ENCODE measurements at regions not wholly inside any gene's neighbourhood (a gene's known extent, or its start where the extent isn't known, plus 50 kb on each side); places are given as distances from the start of the nearest gene placed in this dataset.

- no peaks in the 10 kb centered on the region for H3K9me3 ChIP-seq (ENCODE audit: control insufficient read depth, insufficient read depth, low read depth, low read length)
- peaks cover 24% of the 10 kb centered on the region for H3K4me1 ChIP-seq (ENCODE audit: control insufficient read depth, insufficient read depth, low read length)
- H3K4me3 ChIP-seq (ENCODE audit: low read depth, low read length): no peak overlapping the region
- H3K36me3 ChIP-seq (ENCODE audit: control insufficient read depth, insufficient read depth, low read length): no peaks in the 10 kb centered on the region
- no peaks in the 10 kb centered on the region for H3K27me3 ChIP-seq (ENCODE audit: control insufficient read depth, insufficient read depth, low read length)
- H3K27ac ChIP-seq (ENCODE audit: low read depth, low read length): no peak overlapping the region
- no peak overlapping the region for H3K9ac ChIP-seq (ENCODE audit: low read length)
Observed at GRCh38 chr2:12318427-12319057, 398.2 kb upstream of the TRIB2 start.

- no peaks in the 10 kb centered on the region for H3K27me3 ChIP-seq (ENCODE audit: control insufficient read depth, insufficient read depth, low read length)
- no peak overlapping the region for H3K9ac ChIP-seq (ENCODE audit: low read length)
- H3K9me3 ChIP-seq (ENCODE audit: control insufficient read depth, insufficient read depth, low read depth, low read length): no peaks in the 10 kb centered on the region
- no peak overlapping the region for H3K27ac ChIP-seq (ENCODE audit: low read depth, low read length)
- no peak overlapping the region for H3K4me3 ChIP-seq (ENCODE audit: low read depth, low read length)
- H3K36me3 ChIP-seq (ENCODE audit: control insufficient read depth, insufficient read depth, low read length): no peaks in the 10 kb centered on the region
- H3K4me1 ChIP-seq (ENCODE audit: control insufficient read depth, insufficient read depth, low read length): peaks cover 11% of the 10 kb centered on the region
Observed at GRCh38 chr2:12320027-12320734, 396.6 kb upstream of the TRIB2 start.

- Histone ChIP-seq H3K4me1 (ENCODE audit: control insufficient read depth, insufficient read depth, low read length) (peaks cover 11% of the 10 kb centered on the region), H3K4me3 (ENCODE audit: low read depth, low read length) (no peak overlapping the region), H3K27me3 (ENCODE audit: control insufficient read depth, insufficient read depth, low read length) (no peaks in the 10 kb centered on the region), H3K36me3 (ENCODE audit: control insufficient read depth, insufficient read depth, low read length) (no peaks in the 10 kb centered on the region), H3K27ac (ENCODE audit: low read depth, low read length) (no peak overlapping the region), H3K9me3 (ENCODE audit: control insufficient read depth, insufficient read depth, low read depth, low read length) (no peaks in the 10 kb centered on the region), H3K9ac (ENCODE audit: low read length) (no peak overlapping the region)
Observed at GRCh38 chr2:12320991-12321641, 395.6 kb upstream of the TRIB2 start.

- Histone ChIP-seq H3K36me3 (ENCODE audit: control insufficient read depth, insufficient read depth, low read length) (no peaks in the 10 kb centered on the region), H3K27me3 (ENCODE audit: control insufficient read depth, insufficient read depth, low read length) (no peaks in the 10 kb centered on the region), H3K9ac (ENCODE audit: low read length) (no peak overlapping the region), H3K9me3 (ENCODE audit: control insufficient read depth, insufficient read depth, low read depth, low read length) (no peaks in the 10 kb centered on the region), H3K4me3 (ENCODE audit: low read depth, low read length) (no peak overlapping the region), H3K4me1 (ENCODE audit: control insufficient read depth, insufficient read depth, low read length) (peaks cover 11% of the 10 kb centered on the region), H3K27ac (ENCODE audit: low read depth, low read length) (no peak overlapping the region)
Observed at GRCh38 chr2:12321886-12322285, 394.9 kb upstream of the TRIB2 start.

GRCh38 chr2:12325806-12326205 lies 390.9 kb upstream of the TRIB2 start:
- no peak overlapping the region for H3K27ac ChIP-seq (ENCODE audit: low read depth, low read length)
- no peak overlapping the region for H3K4me3 ChIP-seq (ENCODE audit: low read depth, low read length)
- H3K9ac ChIP-seq (ENCODE audit: low read length): no peak overlapping the region
- no peaks in the 10 kb centered on the region for H3K4me1 ChIP-seq (ENCODE audit: control insufficient read depth, insufficient read depth, low read length)
- H3K27me3 ChIP-seq (ENCODE audit: control insufficient read depth, insufficient read depth, low read length): no peaks in the 10 kb centered on the region
- H3K9me3 ChIP-seq (ENCODE audit: control insufficient read depth, insufficient read depth, low read depth, low read length): no peaks in the 10 kb centered on the region
- no peaks in the 10 kb centered on the region for H3K36me3 ChIP-seq (ENCODE audit: control insufficient read depth, insufficient read depth, low read length)

- no peaks in the 10 kb centered on the region for H3K36me3 ChIP-seq (ENCODE audit: control insufficient read depth, insufficient read depth, low read length)
- H3K27ac ChIP-seq (ENCODE audit: low read depth, low read length): no peak overlapping the region
Observed at GRCh38 chr2:12326449-12327190, 390.1 kb upstream of the TRIB2 start.

GRCh38 chr2:12330916-12331315 lies 385.8 kb upstream of the TRIB2 start:
- Histone ChIP-seq H3K27ac (ENCODE audit: low read depth, low read length) (no peak overlapping the region), H3K9ac (ENCODE audit: low read length) (no peak overlapping the region), H3K36me3 (ENCODE audit: control insufficient read depth, insufficient read depth, low read length) (no peaks in the 10 kb centered on the region), H3K4me1 (ENCODE audit: control insufficient read depth, insufficient read depth, low read length) (no peaks in the 10 kb centered on the region), H3K4me3 (ENCODE audit: low read depth, low read length) (no peak overlapping the region), H3K9me3 (ENCODE audit: control insufficient read depth, insufficient read depth, low read depth, low read length) (no peaks in the 10 kb centered on the region), H3K27me3 (ENCODE audit: control insufficient read depth, insufficient read depth, low read length) (no peaks in the 10 kb centered on the region)

More at GRCh38 chr2:12326449-12327190, 390.1 kb upstream of the TRIB2 start:
- H3K27me3 ChIP-seq (ENCODE audit: control insufficient read depth, insufficient read depth, low read length): no peaks in the 10 kb centered on the region
- H3K4me1 ChIP-seq (ENCODE audit: control insufficient read depth, insufficient read depth, low read length): no peaks in the 10 kb centered on the region
- no peak overlapping the region for H3K9ac ChIP-seq (ENCODE audit: low read length)
- H3K4me3 ChIP-seq (ENCODE audit: low read depth, low read length): no peak overlapping the region
- no peaks in the 10 kb centered on the region for H3K9me3 ChIP-seq (ENCODE audit: control insufficient read depth, insufficient read depth, low read depth, low read length)

- no peaks in the 10 kb centered on the region for H3K27me3 ChIP-seq (ENCODE audit: control insufficient read depth, insufficient read depth, low read length)
- no peaks in the 10 kb centered on the region for H3K9me3 ChIP-seq (ENCODE audit: control insufficient read depth, insufficient read depth, low read depth, low read length)
- H3K27ac ChIP-seq (ENCODE audit: low read depth, low read length): no peak overlapping the region
- H3K4me1 ChIP-seq (ENCODE audit: control insufficient read depth, insufficient read depth, low read length): no peaks in the 10 kb centered on the region
- no peak overlapping the region for H3K9ac ChIP-seq (ENCODE audit: low read length)
- no peaks in the 10 kb centered on the region for H3K36me3 ChIP-seq (ENCODE audit: control insufficient read depth, insufficient read depth, low read length)
- no peak overlapping the region for H3K4me3 ChIP-seq (ENCODE audit: low read depth, low read length)
Observed at GRCh38 chr2:12331698-12332097, 385.0 kb upstream of the TRIB2 start.

GRCh38 chr2:12333293-12333692 lies 383.4 kb upstream of the TRIB2 start:
- no peaks in the 10 kb centered on the region for H3K27me3 ChIP-seq (ENCODE audit: control insufficient read depth, insufficient read depth, low read length)
- no peaks in the 10 kb centered on the region for H3K4me1 ChIP-seq (ENCODE audit: control insufficient read depth, insufficient read depth, low read length)
- H3K4me3 ChIP-seq (ENCODE audit: low read depth, low read length): no peak overlapping the region
- no peaks in the 10 kb centered on the region for H3K9me3 ChIP-seq (ENCODE audit: control insufficient read depth, insufficient read depth, low read depth, low read length)
- no peak overlapping the region for H3K27ac ChIP-seq (ENCODE audit: low read depth, low read length)
- no peak overlapping the region for H3K9ac ChIP-seq (ENCODE audit: low read length)
- H3K36me3 ChIP-seq (ENCODE audit: control insufficient read depth, insufficient read depth, low read length): no peaks in the 10 kb centered on the region

- Histone ChIP-seq H3K27me3 (ENCODE audit: control insufficient read depth, insufficient read depth, low read length) (no peaks in the 10 kb centered on the region), H3K4me3 (ENCODE audit: low read depth, low read length) (no peak overlapping the region), H3K9ac (ENCODE audit: low read length) (no peak overlapping the region), H3K4me1 (ENCODE audit: control insufficient read depth, insufficient read depth, low read length) (no peaks in the 10 kb centered on the region), H3K9me3 (ENCODE audit: control insufficient read depth, insufficient read depth, low read depth, low read length) (no peaks in the 10 kb centered on the region), H3K27ac (ENCODE audit: low read depth, low read length) (no peak overlapping the region), H3K36me3 (ENCODE audit: control insufficient read depth, insufficient read depth, low read length) (no peaks in the 10 kb centered on the region)
Observed at GRCh38 chr2:12334412-12334966, 382.2 kb upstream of the TRIB2 start.
